T-helper 1 cell treated with Interleukin-12 subunit alpha and Interleukin-12 subunit beta and Interleukin-4 antibody, amounts not matched to agents 30 ng/mL and 1 ng/mL, for 36 hours (primary cell): ENCODE measurements at regions not wholly inside any gene's neighbourhood (a gene's known extent, or its start where the extent isn't known, plus 50 kb on each side); places are given as distances from the start of the nearest gene placed in this dataset.
"Not testable (repeated sequence)": the region's sequence is repeated elsewhere in the genome, so short reads cannot be mapped to it uniquely, and the experiment has no call there.

Source experiments
- intact Hi-C: fragments of 100-400 bp; cut with micrococcal nuclease; formaldehyde crosslinking; loops from one replicate; pipeline ENCODE4 v1.15.1; 2024

DNA sequence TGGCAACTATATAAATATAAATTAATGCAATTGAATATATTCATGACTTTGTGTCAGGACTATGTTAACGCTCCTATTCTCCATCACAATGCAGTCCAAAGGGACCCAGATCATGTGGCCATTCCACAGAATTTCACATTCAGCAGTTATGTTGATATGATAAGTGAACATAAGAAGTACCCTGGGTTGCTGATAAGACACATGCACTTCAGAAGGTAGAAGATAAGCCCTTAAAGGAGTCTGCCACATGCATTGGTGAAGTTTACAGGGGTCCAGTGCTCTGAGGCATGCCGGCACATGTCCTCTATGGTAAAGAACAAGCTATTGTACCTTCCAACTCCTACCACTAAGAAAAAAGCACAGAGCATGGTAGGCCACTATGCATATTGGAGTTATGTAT, 76.4 kb downstream of the PHAX start:
- intact Hi-C loops = loop anchor here (2.0 to 5.0 kb wide), 2 partner anchors 55 to 354 kb away; partner anchors contain the start of gene MARCHF3

GRCh38 chr5:126680191-126680817, 79.6 kb downstream of the PHAX start:
- intact Hi-C loops = no loop called here

DNA sequence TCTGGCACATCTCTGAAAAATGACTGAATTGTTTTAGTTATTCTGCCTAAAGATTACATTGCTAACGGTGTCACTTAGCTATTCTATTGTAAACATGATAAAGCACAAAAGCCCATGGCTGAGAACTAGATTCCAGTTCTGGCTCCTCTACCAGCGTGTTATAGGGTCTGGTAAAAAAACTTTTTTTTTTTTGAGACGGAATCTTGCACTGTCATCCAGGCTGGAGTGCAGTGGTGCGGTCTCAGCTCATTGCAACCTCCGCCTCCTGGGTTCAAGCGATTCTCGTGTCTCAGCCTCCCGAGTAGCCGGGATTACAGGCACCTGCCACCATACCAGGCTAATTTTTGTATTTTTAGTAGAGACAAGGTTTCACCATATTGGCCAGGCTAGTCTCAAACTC, 80.6 kb downstream of the PHAX start:
- intact Hi-C loops = not testable (repeated sequence)

DNA sequence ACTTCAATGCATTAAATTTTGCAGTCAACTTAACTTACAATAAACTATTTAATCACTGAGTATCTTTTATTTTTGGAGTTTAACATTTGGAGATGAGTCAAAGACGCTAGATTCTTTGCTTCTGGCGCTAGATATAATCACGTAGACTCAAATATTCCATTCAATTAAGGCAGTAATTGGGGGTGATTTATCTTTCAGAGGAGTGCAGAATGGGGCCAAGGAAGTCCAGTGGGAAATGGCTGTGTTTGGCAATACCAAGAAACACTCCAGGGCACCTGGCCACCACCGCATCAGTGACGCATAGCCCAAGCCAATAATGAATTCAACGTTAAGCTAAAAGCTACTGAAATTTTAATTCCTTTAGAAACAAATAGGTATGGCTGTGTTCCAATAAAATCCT, 81.2 kb downstream of the PHAX start:
- intact Hi-C loops = no loop called here

GRCh38 chr5:126682856-126683255, 82.1 kb downstream of the PHAX start:
- intact Hi-C loops = no loop called here

DNA sequence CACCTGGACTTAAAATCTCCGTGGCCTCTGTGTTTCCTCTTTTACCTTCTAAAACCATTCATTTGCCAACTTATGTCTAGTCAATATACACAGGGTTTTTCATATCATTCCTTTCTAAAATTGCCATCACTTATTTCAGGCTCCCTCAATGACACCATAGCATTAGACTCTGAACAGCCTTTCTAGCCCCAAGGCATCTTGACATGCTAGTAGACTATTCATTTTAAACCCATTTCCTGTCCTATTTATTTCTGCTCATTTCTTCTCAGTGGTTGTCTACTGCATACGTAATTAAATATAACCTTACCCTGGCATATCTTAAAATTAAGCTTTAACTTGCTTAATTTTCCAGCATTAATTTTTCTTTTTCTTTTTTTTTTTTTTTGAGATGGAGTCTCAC, 83.2 kb downstream of the PHAX start:
- intact Hi-C loops = no loop called here

DNA sequence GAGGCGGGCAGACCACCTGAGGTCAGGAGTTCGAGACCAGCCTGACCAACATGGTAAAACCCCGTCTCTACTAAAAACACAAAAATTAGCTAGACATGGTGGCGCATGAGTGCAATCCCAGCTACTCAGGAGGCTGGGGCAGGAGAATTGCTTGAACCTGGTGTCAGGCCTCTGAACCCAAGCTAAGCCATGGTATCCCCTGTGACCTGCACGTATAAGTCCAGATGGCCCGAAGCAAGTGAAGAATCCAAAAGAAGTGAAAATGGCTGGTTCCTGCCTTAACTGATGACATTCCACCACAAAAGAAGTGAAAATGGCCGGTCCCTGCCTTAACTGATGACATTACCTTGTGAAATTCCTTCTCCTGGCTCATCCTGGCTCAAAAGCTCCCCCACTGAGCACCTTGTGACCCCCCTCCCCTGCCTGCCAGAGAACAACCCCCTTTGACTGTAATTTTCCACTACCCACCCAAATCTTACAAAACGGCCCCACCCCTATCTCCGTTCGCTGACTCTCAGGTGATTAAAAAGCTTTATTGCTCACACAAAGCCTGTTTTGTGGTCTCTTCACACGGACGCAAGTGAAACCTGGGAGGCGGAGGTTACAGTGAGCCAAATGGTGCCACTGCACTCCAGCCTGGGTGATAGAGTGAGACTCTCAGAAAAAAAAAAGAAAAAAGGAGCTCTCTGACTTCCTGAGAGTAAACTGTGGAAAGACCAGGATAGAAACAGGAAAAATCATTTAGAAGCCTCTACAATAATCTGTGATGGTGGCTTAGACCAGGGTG, 84.1 kb downstream of the PHAX start:
- intact Hi-C loops = not testable (repeated sequence)

DNA sequence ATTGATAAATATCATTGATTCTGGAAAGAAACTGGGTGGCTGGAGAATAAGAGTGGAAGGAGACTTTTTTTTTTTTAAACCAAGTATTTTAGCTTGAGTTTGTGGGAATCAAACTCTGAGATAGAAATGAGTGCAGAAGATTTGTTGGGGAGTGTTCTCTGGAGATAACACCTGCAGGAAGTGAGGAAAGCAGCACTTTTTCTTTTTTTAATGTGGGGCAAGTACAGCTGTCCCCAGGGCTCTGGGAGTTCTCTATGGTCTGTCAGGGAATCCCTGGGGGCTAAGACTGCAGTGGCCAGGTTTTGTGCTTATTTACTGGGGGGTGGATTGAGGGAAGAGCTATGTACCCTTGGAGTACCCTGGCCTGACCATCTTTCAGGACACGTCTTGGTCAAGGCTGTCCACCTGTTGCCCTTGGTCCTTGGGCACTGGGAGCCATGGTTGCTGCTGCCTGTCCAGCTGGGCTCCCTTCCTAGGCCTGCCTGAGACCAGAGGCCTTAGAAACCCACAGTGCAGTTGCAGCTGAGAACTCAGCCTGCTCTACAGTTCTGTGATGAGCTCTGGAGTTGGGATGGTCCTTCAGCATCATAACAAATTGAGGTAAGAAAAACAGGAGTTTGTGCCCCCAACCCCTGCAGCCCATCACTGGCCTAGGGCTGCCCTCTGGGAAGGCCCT, 85.8 kb downstream of the PHAX start:
- intact Hi-C loops = no loop called here

GRCh38 chr5:126692971-126693370, 84.0 kb upstream of the LMNB1 start:
- intact Hi-C loops = no loop called here

DNA sequence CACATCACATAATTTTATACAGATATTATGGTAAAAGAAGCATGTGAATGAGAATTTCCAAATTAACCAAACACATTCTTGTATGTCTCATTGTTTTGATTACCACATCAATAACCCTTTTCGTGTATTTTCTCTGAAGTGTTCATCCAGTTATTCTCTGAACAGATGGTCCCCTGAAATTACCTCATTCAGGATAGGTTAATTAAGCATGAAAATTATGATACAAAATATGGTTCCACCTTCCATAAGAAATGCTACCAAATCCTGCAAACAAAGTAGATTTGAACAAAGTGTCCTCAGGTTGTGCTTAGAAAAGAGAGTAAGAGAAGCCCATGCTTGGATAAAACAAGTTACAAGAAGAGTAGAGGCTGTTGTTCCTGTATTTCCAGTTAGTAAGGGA, 83.1 kb upstream of the LMNB1 start:
- intact Hi-C loops = no loop called here

- intact Hi-C loops = no loop called here
Measured at GRCh38 chr5:126694403-126694802, 82.5 kb upstream of the LMNB1 start.

- intact Hi-C loops = no loop called here
Measured at GRCh38 chr5:126695091-126695490, 81.8 kb upstream of the LMNB1 start.

- intact Hi-C loops = no loop called here
Measured at GRCh38 chr5:126707080-126707479, 69.9 kb upstream of the LMNB1 start.

- intact Hi-C loops = no loop called here
Measured at GRCh38 chr5:126715765-126716164, 61.2 kb upstream of the LMNB1 start.

DNA sequence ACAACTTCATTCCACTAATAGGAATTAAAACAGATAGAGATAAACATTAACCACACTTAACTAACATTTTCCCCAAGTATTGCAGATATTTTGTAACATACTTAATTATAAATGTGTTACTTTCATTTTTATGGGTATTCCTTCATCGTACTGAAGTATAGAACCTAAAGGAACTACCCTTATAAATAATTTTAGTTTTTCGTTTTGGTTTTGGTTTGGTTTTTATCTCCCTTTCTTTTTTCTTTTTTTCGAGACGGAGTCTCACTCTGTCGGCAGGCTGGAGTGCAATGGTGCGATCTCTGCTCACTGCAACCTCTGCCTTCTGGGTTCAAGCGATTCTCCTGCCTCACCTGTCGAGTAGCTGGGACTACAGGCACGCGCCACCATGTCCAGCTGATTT, 60.1 kb upstream of the LMNB1 start:
- intact Hi-C loops = no loop called here

GRCh38 chr5:126718236-126718868, 58.6 kb upstream of the LMNB1 start:
- intact Hi-C loops = no loop called here

GRCh38 chr5:126720369-126720768, 56.6 kb upstream of the LMNB1 start:
- intact Hi-C loops = no loop called here

DNA sequence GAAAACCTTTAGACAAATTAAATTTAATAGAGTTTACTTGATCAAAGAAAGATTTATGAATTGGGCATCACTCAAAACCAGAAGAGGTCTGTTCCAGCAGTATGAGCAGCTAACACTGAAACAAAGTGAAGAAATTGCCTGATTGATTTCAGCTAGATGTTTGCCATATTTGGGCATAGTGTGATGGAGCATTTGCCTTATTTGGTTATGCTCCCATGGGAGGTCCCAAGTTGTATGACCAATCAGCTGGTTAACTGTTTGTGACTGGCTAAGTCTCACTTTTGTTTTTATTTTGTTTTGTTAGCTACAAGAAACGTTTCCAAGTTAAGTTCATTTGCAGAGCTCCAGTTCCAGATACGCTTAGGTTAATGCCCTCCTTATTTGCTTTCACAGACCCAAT, 53.3 kb upstream of the LMNB1 start:
- intact Hi-C loops = no loop called here
